ENCODE measurements at regions not wholly inside any gene's neighbourhood (a gene's known extent, or its start where the extent isn't known, plus 50 kb on each side); places are given as distances from the start of the nearest gene placed in this dataset.
"Not testable (repeated sequence)": the region's sequence is repeated elsewhere in the genome, so short reads cannot be mapped to it uniquely, and the experiment has no call there.

DNA sequence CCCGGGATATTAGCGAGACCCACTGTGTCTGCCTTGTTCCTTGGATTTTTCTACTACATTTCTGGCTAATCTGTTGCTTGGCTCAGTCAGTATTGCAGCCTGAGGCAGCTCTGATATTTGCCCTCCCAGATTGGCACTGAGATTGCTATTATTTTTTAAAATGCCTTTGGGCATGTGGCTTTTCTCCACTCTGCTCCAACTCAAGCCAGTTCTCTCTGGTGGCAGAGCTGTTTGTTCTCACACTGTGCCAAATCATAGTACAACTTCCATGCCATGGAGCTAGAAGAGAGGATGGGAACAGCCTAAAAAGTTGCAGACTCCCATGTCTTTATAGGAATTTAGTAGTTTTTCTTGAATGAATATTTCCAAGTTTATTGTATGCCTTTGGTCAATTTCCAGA lies 155.9 kb upstream of the ATP10B start:
- TF ChIP-seq CTCF (conservative IDR thresholded peaks at IDR 0.05): no peak
- Histone ChIP-seq H3K4me3 (ENCODE audit: low read length) (no peak overlapping the region), H3K9me3 (ENCODE audit: control insufficient read depth, low read length) (no peaks in the 10 kb centered on the region), H3K27ac (ENCODE audit: low read depth, low read length) (no peak overlapping the region), H3K27me3 (ENCODE audit: control insufficient read depth, insufficient read depth, low read length, poor library complexity, severe bottlenecking) (no peaks in the 10 kb centered on the region), H3K4me1 (ENCODE audit: control insufficient read depth, insufficient read depth, low read length) (no peaks in the 10 kb centered on the region), H3K36me3 (ENCODE audit: control insufficient read depth, insufficient read depth, low read length) (no peaks in the 10 kb centered on the region), H3K9ac (ENCODE audit: extremely low read depth, low read length, poor library complexity, severe bottlenecking) (no peak overlapping the region)
- H3K4me3 Mint-ChIP-seq: no peak overlapping the region
- H3K27me3 Mint-ChIP-seq (ENCODE audit: insufficient read depth): peaks cover 18% of the 10 kb centered on the region
- H3K9me3 Mint-ChIP-seq: peaks cover 14% of the 10 kb centered on the region
- 85% methylated on average over 2 of the region's 2 CpGs; no CpG with 5 or more reads in 1 of the 2 experiments for WGBS, 2 experiments (ENCODE audit: insufficient coverage in 1 of 2, insufficient read length in 1 of 2)
- DNase-seq: no peak
- H3K27ac Mint-ChIP-seq: no peak overlapping the region
- peaks cover 17% of the 10 kb centered on the region for H3K4me1 Mint-ChIP-seq
- H3K36me3 Mint-ChIP-seq (ENCODE audit: low read depth): no peaks in the 10 kb centered on the region

DNA sequence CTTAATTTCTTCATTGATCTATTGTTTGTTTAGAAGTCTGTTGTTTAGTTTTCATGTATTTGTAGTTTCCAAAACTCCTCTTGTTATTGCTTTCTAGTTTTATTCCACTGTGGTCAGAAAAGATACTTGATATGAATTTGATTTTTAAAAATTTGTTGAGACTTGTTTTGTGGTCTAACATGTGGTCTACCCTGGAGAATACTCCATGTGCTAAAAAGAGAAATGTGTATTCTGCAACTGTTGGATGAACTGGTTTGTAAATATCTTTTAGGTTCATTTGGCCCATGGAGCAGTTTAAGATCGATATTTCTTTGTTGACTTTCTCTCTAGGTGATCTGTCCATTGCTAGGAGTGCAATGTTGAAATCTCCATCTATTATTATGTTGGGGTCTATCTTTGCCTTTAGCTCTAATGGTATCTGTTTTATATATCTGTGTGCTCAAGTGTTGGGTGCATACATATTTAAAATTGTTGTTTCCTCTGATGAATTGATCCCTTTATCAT lies 150.6 kb upstream of the ATP10B start:
- Mint-ChIP-seq H3K9me3 (peaks cover 14% of the 10 kb centered on the region), H3K4me1 (no peaks in the 10 kb centered on the region), H3K4me3 (no peak overlapping the region), H3K27ac (no peak overlapping the region), H3K36me3 (ENCODE audit: low read depth) (no peaks in the 10 kb centered on the region), H3K27me3 (ENCODE audit: insufficient read depth) (no peaks in the 10 kb centered on the region)
- Histone ChIP-seq H3K4me1 (ENCODE audit: control insufficient read depth, insufficient read depth, low read length) (no peaks in the 10 kb centered on the region), H3K27me3 (ENCODE audit: control insufficient read depth, insufficient read depth, low read length, poor library complexity, severe bottlenecking) (no peaks in the 10 kb centered on the region), H3K9ac (ENCODE audit: extremely low read depth, low read length, poor library complexity, severe bottlenecking) (no peak overlapping the region), H3K4me3 (ENCODE audit: low read length) (no peak overlapping the region), H3K36me3 (ENCODE audit: control insufficient read depth, insufficient read depth, low read length) (no peaks in the 10 kb centered on the region), H3K27ac (ENCODE audit: low read depth, low read length) (no peak overlapping the region), H3K9me3 (ENCODE audit: control insufficient read depth, low read length) (no peaks in the 10 kb centered on the region)
- TF ChIP-seq CTCF (conservative IDR thresholded peaks at IDR 0.05): no peak
- 100% methylated on average over 1 of the region's 1 CpG; no CpG with 5 or more reads in 1 of the 2 experiments for WGBS, 2 experiments (ENCODE audit: insufficient coverage in 1 of 2, insufficient read length in 1 of 2)
- no peak for DNase-seq

DNA sequence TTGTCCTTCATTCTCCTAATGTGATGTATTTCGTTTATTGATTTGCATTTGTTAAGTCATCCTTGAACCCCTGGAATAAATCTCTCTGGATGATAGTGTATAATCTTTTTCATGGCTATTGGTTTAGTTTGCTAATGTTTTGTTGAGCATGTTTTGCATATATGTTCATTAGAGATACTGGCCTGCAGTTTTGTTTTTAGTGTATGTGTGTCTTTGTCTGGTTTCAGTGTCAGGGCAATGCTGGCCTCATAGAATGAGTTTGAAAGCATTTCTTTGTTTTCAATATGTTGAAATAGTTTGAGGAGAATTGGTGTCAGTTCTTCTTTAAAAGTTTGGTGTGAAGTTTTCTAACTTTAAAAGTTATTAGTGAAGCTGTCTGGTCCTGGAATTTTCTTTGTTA lies 149.6 kb upstream of the ATP10B start:
- H3K36me3 ChIP-seq (ENCODE audit: control insufficient read depth, insufficient read depth, low read length): no peaks in the 10 kb centered on the region
- no peak for DNase-seq
- Mint-ChIP-seq H3K36me3 (ENCODE audit: low read depth) (no peaks in the 10 kb centered on the region), H3K4me3 (no peak overlapping the region), H3K27me3 (ENCODE audit: insufficient read depth) (no peaks in the 10 kb centered on the region), H3K27ac (no peak overlapping the region), H3K9me3 (peaks cover 14% of the 10 kb centered on the region), H3K4me1 (no peaks in the 10 kb centered on the region)
- no peaks in the 10 kb centered on the region for H3K27me3 ChIP-seq (ENCODE audit: control insufficient read depth, insufficient read depth, low read length, poor library complexity, severe bottlenecking)
- H3K27ac ChIP-seq (ENCODE audit: low read depth, low read length): no peak overlapping the region
- H3K9ac ChIP-seq (ENCODE audit: extremely low read depth, low read length, poor library complexity, severe bottlenecking): no peak overlapping the region
- no peak for TF ChIP-seq CTCF (conservative IDR thresholded peaks at IDR 0.05)
- H3K4me3 ChIP-seq (ENCODE audit: low read length): no peak overlapping the region
- WGBS, 2 experiments (ENCODE audit: insufficient coverage in 1 of 2, insufficient read length in 1 of 2): 83 to 96% methylated on average over 1 of the region's 1 CpG
- H3K9me3 ChIP-seq (ENCODE audit: control insufficient read depth, low read length): no peaks in the 10 kb centered on the region
- H3K4me1 ChIP-seq (ENCODE audit: control insufficient read depth, insufficient read depth, low read length): no peaks in the 10 kb centered on the region

GRCh38 chr5:161001142-161001541 lies 149.1 kb upstream of the ATP10B start:
- not testable (repeated sequence) for H3K9ac ChIP-seq (ENCODE audit: extremely low read depth, low read length, poor library complexity, severe bottlenecking); H3K27me3 Mint-ChIP-seq (ENCODE audit: insufficient read depth)
- H3K9me3 Mint-ChIP-seq: peaks cover 14% of the 10 kb centered on the region

More at GRCh38 chr5:161001142-161001541, 149.1 kb upstream of the ATP10B start:
- H3K27ac Mint-ChIP-seq; H3K36me3 ChIP-seq (ENCODE audit: control insufficient read depth, insufficient read depth, low read length); H3K36me3 Mint-ChIP-seq (ENCODE audit: low read depth); H3K27me3 ChIP-seq (ENCODE audit: control insufficient read depth, insufficient read depth, low read length, poor library complexity, severe bottlenecking); H3K4me1 ChIP-seq (ENCODE audit: control insufficient read depth, insufficient read depth, low read length); DNase-seq; H3K4me1 Mint-ChIP-seq; H3K4me3 Mint-ChIP-seq; H3K9me3 ChIP-seq (ENCODE audit: control insufficient read depth, low read length); H3K4me3 ChIP-seq (ENCODE audit: low read length); H3K27ac ChIP-seq (ENCODE audit: low read depth, low read length): not testable (repeated sequence)
- WGBS, 2 experiments (ENCODE audit: insufficient coverage in 1 of 2, insufficient read length in 1 of 2): 75% methylated on average over 1 of the region's 1 CpG; no CpG with 5 or more reads in 1 of the 2 experiments

Measured in endodermal cell (in vitro differentiated cells).